Activated CD4-positive, alpha-beta T cell treated with anti-CD3 and anti-CD28 coated beads for 36 hours (primary cell): ENCODE measurements at regions not wholly inside any gene's neighbourhood (a gene's known extent, or its start where the extent isn't known, plus 50 kb on each side); places are given as distances from the start of the nearest gene placed in this dataset.
"Not testable (repeated sequence)": the region's sequence is repeated elsewhere in the genome, so short reads cannot be mapped to it uniquely, and the experiment has no call there.

Experiments used
- ATAC-seq: fragments of 200-7000 bp; cut with Tn5 transposase; one replicate; pipeline ENCODE4 v1.10.0; 2021; ENCODE audit warnings: mild to moderate bottlenecking, moderate library complexity
- CTCF ChIA-PET: fragments of 350-600 bp; sonication (Branson Sonifier 250); formaldehyde crosslinking; loops from one replicate; lab custom pipeline; 2021; ENCODE audit warnings: antibody characterized with exemption; lab: Charles Lee
- POLR2A ChIA-PET: fragments of 350-600 bp; sonication (Branson Sonifier 250); formaldehyde crosslinking; loops from one replicate; lab custom pipeline; 2021; ENCODE audit warnings: antibody characterized with exemption, inconsistent platforms; lab: Charles Lee
- DNase-seq: peaks from one replicate; pipeline ENCODE4 v3.0.0-alpha.2; 2020
- H3K27ac Mint-ChIP-seq: one replicate; pipeline ENCODE4 v1.8.0; 2021; ENCODE audit warnings: mixed read lengths
- H3K27me3 Mint-ChIP-seq: one replicate; pipeline ENCODE4 v1.8.0; 2021; ENCODE audit warnings: mixed read lengths
- H3K36me3 Mint-ChIP-seq: one replicate; pipeline ENCODE4 v1.8.0; 2021; ENCODE audit warnings: low read depth, mixed read lengths
- H3K4me1 Mint-ChIP-seq: one replicate; pipeline ENCODE4 v1.8.0; 2021; ENCODE audit warnings: mixed read lengths
- H3K4me3 Mint-ChIP-seq: one replicate; pipeline ENCODE4 v1.8.0; 2021; ENCODE audit warnings: mild to moderate bottlenecking, moderate library complexity, mixed read lengths
- H3K9me3 Mint-ChIP-seq: one replicate; pipeline ENCODE4 v1.8.0; 2021; ENCODE audit warnings: low read depth, mixed read lengths
- intact Hi-C, 2 experiments: fragments of 100-400 bp; cut with DNase I in 1 of 2; cut with micrococcal nuclease in 1 of 2; formaldehyde crosslinking; loops; one replicate each; pipeline versions ENCODE4 v1.14.2 to v1.15.1; 2022 to 2024; cut with DNase I, micrococcal nuclease

- DNase-seq (no peak), ATAC-seq (no peak)
- H3K4me3 Mint-ChIP-seq, result no peak overlapping the region
- CTCF ChIA-PET, result no interaction called here
- H3K9me3 Mint-ChIP-seq, result peaks cover 13% of the 10 kb centered on the region
- POLR2A ChIA-PET, result no interaction called here
- intact Hi-C loops, result no loop called here
- H3K4me1 Mint-ChIP-seq, result no peaks in the 10 kb centered on the region
- H3K27me3 Mint-ChIP-seq, result peaks cover 3% of the 10 kb centered on the region
- H3K36me3 Mint-ChIP-seq, result peaks cover 1% of the 10 kb centered on the region
- H3K27ac Mint-ChIP-seq, result no peak overlapping the region
Measured at GRCh38 chr6:4242601-4243000, 107.2 kb upstream of the ECI2 start.

- CTCF ChIA-PET, result interaction anchor here (0.7 to 1.5 kb wide), 2 partner anchors 10 to 253 kb away, joined by 3 to 4 read pairs; no protein-coding TSS in a partner anchor
Measured at GRCh38 chr6:4240148-4240547, 104.8 kb upstream of the ECI2 start.

GRCh38 chr6:4225161-4225872 is 89.9 kb upstream of the ECI2 start:
- no peak for DNase-seq
- H3K4me1 Mint-ChIP-seq, result peaks cover 5% of the 10 kb centered on the region
- H3K27ac Mint-ChIP-seq, result no peak overlapping the region
- CTCF ChIA-PET, result no interaction called here
- peaks cover 9% of the 10 kb centered on the region for H3K9me3 Mint-ChIP-seq
- no peak for ATAC-seq
- peaks cover 28% of the 10 kb centered on the region for H3K27me3 Mint-ChIP-seq
- no peak overlapping the region for H3K4me3 Mint-ChIP-seq
- no peaks in the 10 kb centered on the region for H3K36me3 Mint-ChIP-seq
- POLR2A ChIA-PET, result no interaction called here
- intact Hi-C loops, result no loop called here

More at GRCh38 chr6:4240148-4240547, 104.8 kb upstream of the ECI2 start:
- no peak for DNase-seq
- H3K4me1 Mint-ChIP-seq, result no peaks in the 10 kb centered on the region
- POLR2A ChIA-PET, result interaction anchor here (0.7 kb wide), 1 partner anchor 684 kb away, joined by 3 read pairs; no protein-coding TSS in a partner anchor
- intact Hi-C loops, result no loop called here
- peaks cover 3% of the 10 kb centered on the region for H3K27me3 Mint-ChIP-seq
- no peak for ATAC-seq
- no peak overlapping the region for H3K27ac Mint-ChIP-seq
- peaks cover 11% of the 10 kb centered on the region for H3K9me3 Mint-ChIP-seq
- H3K36me3 Mint-ChIP-seq, result peaks cover 1% of the 10 kb centered on the region
- H3K4me3 Mint-ChIP-seq, result no peak overlapping the region

- peaks cover 29% of the 10 kb centered on the region for H3K27me3 Mint-ChIP-seq
- no peaks in the 10 kb centered on the region for H3K36me3 Mint-ChIP-seq
- POLR2A ChIA-PET, result no interaction called here
- peaks cover 5% of the 10 kb centered on the region for H3K4me1 Mint-ChIP-seq
- no peak overlapping the region for H3K4me3 Mint-ChIP-seq
- no peak overlapping the region for H3K27ac Mint-ChIP-seq
- intact Hi-C loops, result no loop called here
- CTCF ChIA-PET, result interaction anchor here (1.2 kb wide), 1 partner anchor 14 kb away, joined by 3 read pairs; no protein-coding TSS in a partner anchor
- peaks cover 9% of the 10 kb centered on the region for H3K9me3 Mint-ChIP-seq
- ATAC-seq (peak; percentile 72), DNase-seq (no peak)
Measured at GRCh38 chr6:4224067-4224978, 88.9 kb upstream of the ECI2 start.

- Mint-ChIP-seq H3K9me3 (peaks cover 5% of the 10 kb centered on the region), H3K4me3 (no peak overlapping the region), H3K36me3 (no peaks in the 10 kb centered on the region), H3K27me3 (peaks cover 19% of the 10 kb centered on the region), H3K27ac (no peak overlapping the region), H3K4me1 (peaks cover 5% of the 10 kb centered on the region)
- ATAC-seq (no peak), DNase-seq (no peak)
- POLR2A ChIA-PET, result no interaction called here
- CTCF ChIA-PET, result interaction anchor here (1.2 kb wide), 1 partner anchor 10 kb away, joined by 3 read pairs; no protein-coding TSS in a partner anchor
- intact Hi-C loops, result no loop called here
Measured at GRCh38 chr6:4220558-4220957, 85.2 kb upstream of the ECI2 start.

GRCh38 chr6:4218619-4219317 is 83.4 kb upstream of the ECI2 start:
- not testable (repeated sequence) for H3K4me3 Mint-ChIP-seq

GRCh38 chr6:4212588-4212987 is 77.2 kb upstream of the ECI2 start:
- POLR2A ChIA-PET, result no interaction called here
- Mint-ChIP-seq H3K27ac (no peak overlapping the region), H3K9me3 (peaks cover 20% of the 10 kb centered on the region), H3K4me3 (no peak overlapping the region), H3K36me3 (no peaks in the 10 kb centered on the region), H3K27me3 (peaks cover 9% of the 10 kb centered on the region), H3K4me1 (peaks cover 15% of the 10 kb centered on the region)
- ATAC-seq, result no peak
- CTCF ChIA-PET, result interaction anchor here (0.6 to 0.7 kb wide), 3 partner anchors 217 to 688 kb away, joined by 3 read pairs; no protein-coding TSS in a partner anchor
- no peak for DNase-seq
- intact Hi-C loops, result no loop called here

More at GRCh38 chr6:4218619-4219317, 83.4 kb upstream of the ECI2 start:
- POLR2A ChIA-PET, H3K4me1 Mint-ChIP-seq, DNase-seq, intact Hi-C loops, H3K27ac Mint-ChIP-seq, ATAC-seq, H3K36me3 Mint-ChIP-seq: not testable (repeated sequence)
- peaks cover 22% of the 10 kb centered on the region for H3K27me3 Mint-ChIP-seq
- H3K9me3 Mint-ChIP-seq, result peaks cover 16% of the 10 kb centered on the region
- CTCF ChIA-PET, result interaction anchor here (0.7 to 1.0 kb wide), 2 partner anchors 9 to 130 kb away, joined by 3 read pairs; no protein-coding TSS in a partner anchor

- POLR2A ChIA-PET, result no interaction called here
- Mint-ChIP-seq H3K36me3 (no peaks in the 10 kb centered on the region), H3K27me3 (peaks cover 6% of the 10 kb centered on the region), H3K9me3 (peaks cover 20% of the 10 kb centered on the region), H3K4me3 (no peak overlapping the region), H3K4me1 (peaks cover 15% of the 10 kb centered on the region), H3K27ac (no peak overlapping the region)
- CTCF ChIA-PET, result interaction anchor here (0.6 to 1.4 kb wide), 17 partner anchors 10 to 469 kb away, joined by 3 to 11 read pairs (median 3); partner anchors contain the start of gene ECI2
- peak; percentile 98 for ATAC-seq
- peak; percentile 82 for DNase-seq
- intact Hi-C loops, result loop anchor here (2.0 kb wide), 3 partner anchors 54 to 468 kb away; no protein-coding TSS in a partner anchor
Measured at GRCh38 chr6:4210629-4211419, 75.4 kb upstream of the ECI2 start.

- no peak overlapping the region for H3K27ac Mint-ChIP-seq
- no peak overlapping the region for H3K4me3 Mint-ChIP-seq
- peaks cover 3% of the 10 kb centered on the region for H3K36me3 Mint-ChIP-seq
- DNase-seq, result no peak
- H3K9me3 Mint-ChIP-seq, result peaks cover 17% of the 10 kb centered on the region
- H3K4me1 Mint-ChIP-seq, result peaks cover 15% of the 10 kb centered on the region
- H3K27me3 Mint-ChIP-seq, result peaks cover 4% of the 10 kb centered on the region
- ChIA-PET POLR2A (no interaction called here), CTCF (interaction anchor here (1.0 to 1.4 kb wide), 3 partner anchors 9 to 48 kb away, joined by 3 to 5 read pairs (median 3); no protein-coding TSS in a partner anchor)
- intact Hi-C loops, result loop anchor here in 1 of 2 experiments (1.0 kb wide), 1 partner anchor 467 kb away; no protein-coding TSS in a partner anchor
- no peak for ATAC-seq
Measured at GRCh38 chr6:4209196-4209595, 73.8 kb upstream of the ECI2 start.

GRCh38 chr6:4208158-4208557 is 72.8 kb upstream of the ECI2 start:
- Mint-ChIP-seq H3K27me3 (peaks cover 7% of the 10 kb centered on the region), H3K9me3 (peaks cover 13% of the 10 kb centered on the region), H3K27ac (no peak overlapping the region), H3K4me1 (peaks cover 15% of the 10 kb centered on the region), H3K36me3 (peaks cover 4% of the 10 kb centered on the region), H3K4me3 (no peak overlapping the region)
- ATAC-seq (no peak), DNase-seq (no peak)
- POLR2A ChIA-PET, result no interaction called here
- intact Hi-C loops, result no loop called here
- CTCF ChIA-PET, result interaction anchor here (1.0 kb wide), 1 partner anchor 17 kb away, joined by 3 read pairs; no protein-coding TSS in a partner anchor
